DOHH2 (cell line): ENCODE measurements at regions not wholly inside any gene's neighbourhood (a gene's known extent, or its start where the extent isn't known, plus 50 kb on each side); places are given as distances from the start of the nearest gene placed in this dataset.

Experiments
- H3F3A ChIP-seq: fragments of 200-600 bp; sonication (generic), shearing (Covaris generic); 2 replicates; pipeline ENCODE4 v1.6.0; 2016; ENCODE audit warnings: antibody characterized with exemption, mild to moderate bottlenecking; ENCODE audit not compliant: control insufficient read depth, insufficient read depth
- H3K27ac ChIP-seq: fragments of 200-600 bp; sonication (generic); 2 replicates; pipeline ENCODE4 v1.5.1; 2014; ENCODE audit warnings: low read depth, mild to moderate bottlenecking, low read length, moderate library complexity
- H3K27me3 ChIP-seq: fragments of 200-600 bp; sonication (generic); 2 replicates; pipeline ENCODE4 v1.6.1; 2014; ENCODE audit warnings: mild to moderate bottlenecking, low read length, mixed read lengths; ENCODE audit not compliant: control insufficient read depth
- H3K36me3 ChIP-seq: fragments of 200-600 bp; sonication (generic); 2 replicates; pipeline ENCODE4 v1.6.1; 2014; ENCODE audit warnings: mild to moderate bottlenecking, low read length, moderate library complexity, mixed read lengths; ENCODE audit not compliant: control insufficient read depth
- H3K4me1 ChIP-seq: fragments of 200-600 bp; sonication (generic); 2 replicates; pipeline ENCODE4 v1.6.1; 2014; ENCODE audit warnings: mild to moderate bottlenecking, low read length, mixed read lengths; ENCODE audit not compliant: control insufficient read depth
- H3K4me2 ChIP-seq: fragments of 200-600 bp; sonication (generic); 2 replicates; pipeline ENCODE4 v1.6.0; 2014; ENCODE audit warnings: mild to moderate bottlenecking, low read length, moderate library complexity
- H3K4me3 ChIP-seq: fragments of 200-600 bp; sonication (generic); 2 replicates; pipeline ENCODE4 v1.5.1; 2014; ENCODE audit warnings: mild to moderate bottlenecking, low read length, mixed read lengths
- H3K79me2 ChIP-seq: fragments of 200-600 bp; sonication (generic); 2 replicates; pipeline ENCODE4 v1.6.1; 2014; ENCODE audit warnings: mild to moderate bottlenecking, low read length, mixed read lengths; ENCODE audit not compliant: control insufficient read depth
- H3K9me2 ChIP-seq: fragments of 200-600 bp; sonication (generic); replicated peaks from 2 replicates; pipeline ENCODE4 v1.6.1; 2014; ENCODE audit warnings: mild to moderate bottlenecking, low read length, mixed read lengths; ENCODE audit not compliant: control insufficient read depth
- H3K9me3 ChIP-seq: fragments of 200-600 bp; sonication (generic); 2 replicates; pipeline ENCODE4 v1.6.1; 2014; ENCODE audit warnings: antibody characterized with exemption, low read length, mixed read lengths; ENCODE audit not compliant: control insufficient read depth, insufficient read depth
- H4K20me1 ChIP-seq: fragments of 200-600 bp; sonication (generic); 2 replicates; pipeline ENCODE4 v1.6.0; 2014; ENCODE audit warnings: low read depth, mild to moderate bottlenecking, antibody characterized with exemption, low read length, moderate library complexity; ENCODE audit not compliant: control insufficient read depth, insufficient read depth
- EZH2phosphoT487 ChIP-seq: fragments of 200-600 bp; sonication (generic); IDR thresholded peaks from 2 replicates; pipeline ENCODE4 v1.6.1; 2017; ENCODE audit warnings: borderline replicate concordance, mild to moderate bottlenecking, antibody characterized with exemption, low read length, moderate library complexity, mixed read lengths
- TF ChIP-seq, protein P1 (sequence below): fragments of 200-600 bp; sonication (generic); IDR thresholded peaks from one replicate; pipeline ENCODE4 v1.5.1; 2014; ENCODE audit warnings: antibody characterized with exemption, mild to moderate bottlenecking, low read depth, low read length; ENCODE audit not compliant: poor library complexity, severe bottlenecking

- Histone ChIP-seq H4K20me1 (no peaks in the 10 kb centered on the region), H3K4me3 (no peak overlapping the region), H3K9me3 (no peaks in the 10 kb centered on the region), H3F3A (no peaks in the 10 kb centered on the region), H3K9me2 (no peaks in the 10 kb centered on the region), H3K4me1 (no peaks in the 10 kb centered on the region), H3K36me3 (no peaks in the 10 kb centered on the region), H3K27me3 (no peaks in the 10 kb centered on the region), H3K4me2 (no peak overlapping the region), H3K27ac (no peak overlapping the region), H3K79me2 (no peaks in the 10 kb centered on the region)
- TF ChIP-seq, protein P1, sequence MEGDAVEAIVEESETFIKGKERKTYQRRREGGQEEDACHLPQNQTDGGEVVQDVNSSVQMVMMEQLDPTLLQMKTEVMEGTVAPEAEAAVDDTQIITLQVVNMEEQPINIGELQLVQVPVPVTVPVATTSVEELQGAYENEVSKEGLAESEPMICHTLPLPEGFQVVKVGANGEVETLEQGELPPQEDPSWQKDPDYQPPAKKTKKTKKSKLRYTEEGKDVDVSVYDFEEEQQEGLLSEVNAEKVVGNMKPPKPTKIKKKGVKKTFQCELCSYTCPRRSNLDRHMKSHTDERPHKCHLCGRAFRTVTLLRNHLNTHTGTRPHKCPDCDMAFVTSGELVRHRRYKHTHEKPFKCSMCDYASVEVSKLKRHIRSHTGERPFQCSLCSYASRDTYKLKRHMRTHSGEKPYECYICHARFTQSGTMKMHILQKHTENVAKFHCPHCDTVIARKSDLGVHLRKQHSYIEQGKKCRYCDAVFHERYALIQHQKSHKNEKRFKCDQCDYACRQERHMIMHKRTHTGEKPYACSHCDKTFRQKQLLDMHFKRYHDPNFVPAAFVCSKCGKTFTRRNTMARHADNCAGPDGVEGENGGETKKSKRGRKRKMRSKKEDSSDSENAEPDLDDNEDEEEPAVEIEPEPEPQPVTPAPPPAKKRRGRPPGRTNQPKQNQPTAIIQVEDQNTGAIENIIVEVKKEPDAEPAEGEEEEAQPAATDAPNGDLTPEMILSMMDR, result no peak
- no peak for TF ChIP-seq EZH2phosphoT487
Observed at GRCh38 chr2:188134241-188134640, 157.4 kb upstream of the GULP1 start.

GRCh38 chr2:188138313-188138712, 153.4 kb upstream of the GULP1 start:
- H4K20me1 ChIP-seq, result no peaks in the 10 kb centered on the region
- H3K27ac ChIP-seq, result no peak overlapping the region
- no peak for TF ChIP-seq EZH2phosphoT487
- TF ChIP-seq, protein P1, result no peak
- no peaks in the 10 kb centered on the region for H3K4me1 ChIP-seq
- H3K36me3 ChIP-seq, result no peaks in the 10 kb centered on the region
- H3K9me3 ChIP-seq, result no peaks in the 10 kb centered on the region
- no peaks in the 10 kb centered on the region for H3K9me2 ChIP-seq
- no peak overlapping the region for H3K4me3 ChIP-seq
- H3K4me2 ChIP-seq, result no peak overlapping the region
- H3K79me2 ChIP-seq, result no peaks in the 10 kb centered on the region
- H3F3A ChIP-seq, result no peaks in the 10 kb centered on the region
- H3K27me3 ChIP-seq, result no peaks in the 10 kb centered on the region

DNA sequence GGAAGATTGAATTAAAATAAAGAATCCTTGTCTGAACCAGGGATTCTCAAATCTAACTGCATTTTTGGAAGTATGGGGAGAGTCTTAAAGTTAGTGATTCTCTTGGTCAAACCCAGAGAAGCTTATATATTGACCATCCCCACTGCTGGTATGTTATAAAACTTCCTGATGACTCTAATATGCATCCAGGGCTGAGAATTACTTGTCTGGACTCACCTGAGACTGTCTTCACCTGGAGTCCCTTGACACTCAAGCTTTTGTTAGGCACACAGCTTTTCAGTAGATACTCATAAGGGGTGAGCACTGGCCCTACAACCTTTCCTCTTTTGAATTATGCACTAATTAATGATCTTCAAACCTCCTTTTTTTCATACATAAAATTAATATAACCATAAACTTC, 149.6 kb upstream of the GULP1 start:
- Histone ChIP-seq H3K27ac (no peak overlapping the region), H3K79me2 (no peaks in the 10 kb centered on the region), H3K27me3 (no peaks in the 10 kb centered on the region), H4K20me1 (no peaks in the 10 kb centered on the region), H3K9me2 (no peaks in the 10 kb centered on the region), H3K4me1 (no peaks in the 10 kb centered on the region), H3F3A (no peaks in the 10 kb centered on the region), H3K36me3 (no peaks in the 10 kb centered on the region), H3K9me3 (no peaks in the 10 kb centered on the region), H3K4me3 (no peak overlapping the region), H3K4me2 (no peak overlapping the region)
- TF ChIP-seq, protein P1, result no peak
- TF ChIP-seq EZH2phosphoT487, result no peak
